GM12874 (cell line): ENCODE measurements at regions not wholly inside any gene's neighbourhood (a gene's known extent, or its start where the extent isn't known, plus 50 kb on each side); places are given as distances from the start of the nearest gene placed in this dataset.

Source experiments
- CTCF ChIP-seq: IDR thresholded peaks from 2 replicates; pipeline ENCODE4 v1.5.1; 2011; ENCODE audit warnings: low read depth, mild to moderate bottlenecking, control low read depth, low read length, moderate library complexity; ENCODE audit not compliant: insufficient read depth

- no peak for TF ChIP-seq CTCF
These were observed 1292.4 kb downstream of the EPHA7 start for GRCh38 chr6:92126983-92127382.

DNA sequence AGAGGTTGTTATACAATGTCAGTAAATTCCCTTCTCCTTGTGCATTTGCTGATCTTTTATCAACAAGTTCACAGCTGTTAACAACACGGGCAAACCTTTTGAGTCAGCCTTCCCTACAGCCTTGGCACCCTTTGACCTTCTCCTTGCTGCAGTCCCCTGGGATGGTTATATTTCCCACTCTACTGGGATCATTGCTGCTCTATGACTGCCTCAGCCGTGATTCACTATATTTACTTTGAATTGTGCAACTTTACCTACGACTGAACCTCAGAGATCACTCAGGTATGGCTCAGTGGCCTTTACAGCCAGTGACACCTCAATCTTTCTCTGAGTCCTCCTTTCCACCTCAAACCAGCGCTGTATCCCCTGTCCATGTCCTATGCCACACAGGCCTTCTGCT, 1293.3 kb downstream of the EPHA7 start:
- no peak for TF ChIP-seq CTCF

GRCh38 chr6:92125681-92126080, 1293.7 kb downstream of the EPHA7 start:
- no peak for TF ChIP-seq CTCF

DNA sequence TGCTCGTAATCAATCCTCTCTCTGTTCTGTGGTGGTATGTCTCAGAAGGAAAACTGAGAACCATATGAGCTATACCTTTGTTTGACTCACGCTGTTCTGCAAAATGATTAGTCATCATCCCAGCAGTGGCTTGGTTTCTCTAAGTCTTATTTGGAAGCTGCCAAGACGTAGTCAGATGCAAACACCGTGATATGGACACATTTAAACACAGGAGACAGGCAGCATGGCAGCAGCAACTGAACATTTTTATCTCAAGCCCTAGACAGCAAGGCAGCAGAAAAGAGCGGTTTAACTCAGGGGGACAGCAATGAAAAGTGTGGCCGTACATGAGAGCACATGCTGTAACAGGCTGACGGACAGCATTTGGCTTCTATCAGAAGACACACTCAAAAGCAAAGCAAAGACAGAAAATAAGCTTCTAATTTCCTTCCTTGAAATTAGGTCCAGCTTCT, 1295.1 kb downstream of the EPHA7 start:
- no peak for TF ChIP-seq CTCF

DNA sequence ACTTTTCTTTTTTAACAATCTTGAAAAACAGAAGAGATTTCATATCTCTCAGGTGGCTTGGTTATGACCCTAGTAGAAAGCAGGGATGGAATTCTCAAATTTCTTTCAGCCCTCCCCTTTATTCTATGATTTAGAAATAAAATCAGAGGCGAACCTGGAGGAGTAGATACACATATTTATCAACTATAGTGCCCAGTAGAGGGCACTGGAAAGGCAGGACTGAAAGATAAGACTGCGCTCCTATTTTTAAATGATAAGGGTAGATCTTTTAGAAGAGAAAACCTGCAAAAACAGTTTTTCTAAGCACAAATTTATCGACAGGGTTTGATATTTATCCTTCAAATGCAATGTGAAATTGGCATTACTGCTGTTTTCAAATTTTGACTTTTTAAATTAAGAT, 1296.6 kb downstream of the EPHA7 start:
- no peak for TF ChIP-seq CTCF

GRCh38 chr6:92121228-92121627, 1298.1 kb downstream of the EPHA7 start:
- TF ChIP-seq CTCF = no peak

GRCh38 chr6:92117800-92118199, 1301.6 kb downstream of the EPHA7 start:
- TF ChIP-seq CTCF = no peak

DNA sequence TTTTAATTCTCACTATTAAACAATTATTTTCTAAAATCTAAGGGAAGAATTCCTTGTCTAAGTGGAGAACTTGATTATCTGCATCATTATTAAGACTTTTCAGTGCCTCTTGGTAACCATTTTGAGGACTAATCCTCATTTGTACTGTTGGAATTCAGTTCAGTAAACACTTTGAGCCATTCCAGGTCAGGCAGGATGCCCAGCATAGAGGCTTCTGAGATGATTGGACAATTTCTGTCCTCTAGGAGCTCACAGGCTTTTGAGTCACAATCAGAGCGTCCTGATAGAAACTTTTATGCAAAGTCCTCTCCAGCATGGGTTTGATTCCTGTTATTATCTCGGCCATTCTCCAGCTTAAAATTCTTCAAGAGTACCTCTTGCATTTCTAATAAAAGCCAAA, 1304.6 kb downstream of the EPHA7 start:
- no peak for TF ChIP-seq CTCF
